ENCODE measurements at regions not wholly inside any gene's neighbourhood (a gene's known extent, or its start where the extent isn't known, plus 50 kb on each side); places are given as distances from the start of the nearest gene placed in this dataset.

DNA sequence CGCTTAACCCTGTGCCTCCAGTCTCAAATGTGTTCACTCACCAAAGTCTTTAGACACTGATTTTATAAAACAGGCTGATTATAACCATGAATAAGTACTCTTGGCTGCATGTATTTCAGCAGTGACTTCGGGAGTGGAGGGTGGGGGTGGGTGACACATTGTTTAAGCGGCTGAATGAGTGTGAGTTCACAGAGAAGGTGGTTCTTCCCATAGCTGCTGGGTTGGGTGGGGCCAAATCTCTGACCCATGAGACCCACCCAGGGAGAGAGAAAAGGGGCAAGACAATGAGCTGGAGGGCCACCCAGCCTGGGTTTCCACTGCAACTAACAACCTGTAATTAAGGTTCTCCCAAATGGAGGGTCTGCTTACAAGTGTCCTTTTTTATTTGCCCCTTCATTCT, 96.4 kb downstream of the SYNE3 start:
- no peak overlapping the region for H3K4me3 ChIP-seq (ENCODE audit: control insufficient read depth, low read depth, low read length)
- TF ChIP-seq, protein P1, sequence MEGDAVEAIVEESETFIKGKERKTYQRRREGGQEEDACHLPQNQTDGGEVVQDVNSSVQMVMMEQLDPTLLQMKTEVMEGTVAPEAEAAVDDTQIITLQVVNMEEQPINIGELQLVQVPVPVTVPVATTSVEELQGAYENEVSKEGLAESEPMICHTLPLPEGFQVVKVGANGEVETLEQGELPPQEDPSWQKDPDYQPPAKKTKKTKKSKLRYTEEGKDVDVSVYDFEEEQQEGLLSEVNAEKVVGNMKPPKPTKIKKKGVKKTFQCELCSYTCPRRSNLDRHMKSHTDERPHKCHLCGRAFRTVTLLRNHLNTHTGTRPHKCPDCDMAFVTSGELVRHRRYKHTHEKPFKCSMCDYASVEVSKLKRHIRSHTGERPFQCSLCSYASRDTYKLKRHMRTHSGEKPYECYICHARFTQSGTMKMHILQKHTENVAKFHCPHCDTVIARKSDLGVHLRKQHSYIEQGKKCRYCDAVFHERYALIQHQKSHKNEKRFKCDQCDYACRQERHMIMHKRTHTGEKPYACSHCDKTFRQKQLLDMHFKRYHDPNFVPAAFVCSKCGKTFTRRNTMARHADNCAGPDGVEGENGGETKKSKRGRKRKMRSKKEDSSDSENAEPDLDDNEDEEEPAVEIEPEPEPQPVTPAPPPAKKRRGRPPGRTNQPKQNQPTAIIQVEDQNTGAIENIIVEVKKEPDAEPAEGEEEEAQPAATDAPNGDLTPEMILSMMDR (IDR thresholded peaks at IDR 0.05; ENCODE audit: control insufficient read depth, insufficient read depth, low read depth, low read length, missing control alignments) = no peak
- no peak for DNase-seq (ENCODE audit: low read depth)

DNA sequence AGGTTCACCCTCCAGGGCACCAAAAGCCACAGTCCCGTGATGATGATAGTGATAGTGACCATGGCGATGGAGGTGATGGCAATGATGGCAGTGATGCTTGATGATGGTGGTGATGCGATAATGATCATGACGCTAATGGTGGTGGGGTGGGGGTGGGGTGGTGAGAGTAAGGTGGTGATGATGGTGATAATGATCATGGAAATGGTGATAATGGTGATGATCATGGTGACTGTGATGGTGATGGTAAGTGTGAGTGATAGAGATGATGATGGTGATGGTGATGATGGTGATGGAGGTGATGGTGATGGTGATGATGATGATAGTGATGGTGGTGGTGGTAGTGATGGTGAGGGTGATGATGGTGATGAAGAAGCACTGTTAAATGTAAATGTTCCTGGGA, 96.9 kb downstream of the SYNE3 start:
- no peak overlapping the region for H3K4me3 ChIP-seq (ENCODE audit: control insufficient read depth, low read depth, low read length)
- no peak for DNase-seq (ENCODE audit: low read depth)
- TF ChIP-seq, protein P1 (IDR thresholded peaks at IDR 0.05; ENCODE audit: control insufficient read depth, insufficient read depth, low read depth, low read length, missing control alignments) = no peak

DNA sequence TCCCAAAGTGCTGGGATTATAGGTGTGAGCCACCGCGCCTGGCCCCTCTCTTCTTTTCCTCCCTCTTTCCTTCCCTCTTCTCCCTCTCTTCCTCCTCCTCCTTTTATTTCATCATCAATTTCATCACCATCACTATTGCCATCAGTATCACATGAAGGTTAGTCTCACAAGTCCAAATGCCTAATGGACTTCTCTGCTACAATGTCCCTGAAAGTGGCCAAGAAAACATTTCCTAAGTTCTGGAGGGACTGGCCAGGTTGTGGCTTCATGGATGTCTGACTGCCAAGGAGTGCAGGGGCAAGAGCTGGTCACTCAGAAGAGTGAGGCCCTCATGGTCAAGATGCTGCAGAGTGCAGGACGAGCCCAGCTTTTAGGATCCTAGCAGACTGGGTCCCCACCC, 97.6 kb downstream of the SYNE3 start:
- TF ChIP-seq, protein P1 (IDR thresholded peaks at IDR 0.05; ENCODE audit: control insufficient read depth, insufficient read depth, low read depth, low read length, missing control alignments) = no peak
- DNase-seq (ENCODE audit: low read depth) = no peak

DNA sequence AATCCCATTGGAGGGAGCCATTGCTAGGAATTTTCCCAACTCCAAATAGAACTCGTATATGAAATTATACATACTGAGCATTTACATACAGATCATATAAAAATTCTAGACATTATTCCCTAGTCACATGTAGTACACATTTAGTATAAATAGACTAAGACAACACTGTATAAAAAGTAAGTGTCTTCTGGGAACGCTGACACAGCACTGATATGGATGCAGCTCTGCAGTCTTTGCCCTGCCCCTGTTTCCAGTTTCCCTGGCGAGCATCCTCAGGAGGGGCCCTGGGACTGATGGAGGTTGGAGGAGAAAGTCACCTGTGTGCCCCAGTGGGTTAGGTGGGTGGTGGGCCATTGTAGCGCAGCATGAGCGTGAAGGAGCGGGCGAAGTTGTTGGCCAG, 97.8 kb upstream of the CLMN start:
- TF ChIP-seq, protein P1 (IDR thresholded peaks at IDR 0.05; ENCODE audit: control insufficient read depth, insufficient read depth, low read depth, low read length, missing control alignments) = no peak
- no peak overlapping the region for H3K4me3 ChIP-seq (ENCODE audit: control insufficient read depth, low read depth, low read length)
- no peak for DNase-seq (ENCODE audit: low read depth)

More for the DNA sequence above, 97.6 kb downstream of the SYNE3 start:
- no peak overlapping the region for H3K4me3 ChIP-seq (ENCODE audit: control insufficient read depth, low read depth, low read length)

DNA sequence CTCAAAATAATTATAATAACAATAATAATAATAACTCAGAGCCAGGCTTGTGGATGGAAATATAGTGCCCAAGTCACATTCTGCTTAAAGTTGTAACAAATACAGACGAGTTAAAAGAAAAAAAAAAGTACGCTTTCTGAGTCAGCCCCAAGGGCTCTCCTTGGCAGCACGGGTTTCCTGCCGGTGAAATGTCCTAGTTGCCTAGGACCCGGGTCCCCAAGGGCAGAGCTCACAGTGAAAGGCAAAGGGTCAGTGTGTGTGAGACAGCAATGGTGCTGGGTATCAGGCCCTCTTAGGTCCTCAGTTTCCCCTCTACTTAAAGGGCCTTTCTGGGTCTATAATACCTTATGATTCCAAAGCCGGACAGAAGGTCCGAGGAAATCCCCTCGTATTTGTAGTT, 96.3 kb upstream of the CLMN start:
- TF ChIP-seq, protein P1 (IDR thresholded peaks at IDR 0.05; ENCODE audit: control insufficient read depth, insufficient read depth, low read depth, low read length, missing control alignments) = no peak
- no peak for DNase-seq (ENCODE audit: low read depth)
- no peak overlapping the region for H3K4me3 ChIP-seq (ENCODE audit: control insufficient read depth, low read depth, low read length)

DNA sequence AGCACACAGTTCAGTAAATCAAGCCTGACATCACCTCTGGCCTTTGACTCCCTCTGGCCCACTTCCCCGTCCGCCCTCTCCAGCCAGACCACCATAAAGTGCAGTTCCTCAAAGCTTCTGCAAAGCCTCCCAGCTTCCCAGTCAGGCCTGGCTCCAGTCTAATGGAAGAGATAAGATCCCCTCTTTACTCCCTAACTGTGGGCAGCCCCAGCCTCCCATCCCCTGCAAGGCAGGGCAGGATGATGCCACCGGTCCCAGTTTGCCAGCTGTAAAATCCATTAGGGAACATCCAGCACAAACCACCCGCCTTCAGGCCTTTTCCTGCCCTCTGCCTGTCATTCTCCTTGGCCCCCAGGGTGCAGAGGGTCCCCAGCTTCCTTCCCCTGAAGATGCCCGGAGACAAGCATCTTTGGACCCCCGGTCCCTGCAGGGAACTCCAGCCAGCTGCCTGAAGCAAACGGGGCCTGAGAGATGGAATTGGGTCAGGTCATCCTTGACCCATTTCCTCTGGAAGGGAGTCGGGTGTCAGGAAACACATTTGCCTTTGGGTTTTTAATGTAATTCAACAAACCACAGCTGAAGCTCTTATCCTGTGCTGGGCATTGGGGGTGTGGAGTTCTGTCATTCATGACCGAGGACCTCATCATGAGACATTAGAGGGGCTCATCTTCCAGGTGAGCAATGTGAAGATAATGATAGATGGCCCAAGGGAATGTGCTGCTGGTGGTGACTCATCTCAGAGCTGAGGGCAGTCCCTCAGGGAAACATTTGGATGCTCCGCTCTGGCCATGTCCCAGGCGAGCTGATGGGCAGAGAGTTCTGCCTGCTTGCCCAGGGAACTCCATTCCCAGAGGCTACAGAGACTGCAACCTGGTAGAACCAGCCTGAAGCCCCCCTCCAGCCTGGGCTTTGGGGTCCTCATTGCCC, 93.8 kb upstream of the CLMN start:
- TF ChIP-seq, protein P1 (IDR thresholded peaks at IDR 0.05; ENCODE audit: control insufficient read depth, insufficient read depth, low read depth, low read length, missing control alignments) = no peak
- no peak overlapping the region for H3K4me3 ChIP-seq (ENCODE audit: control insufficient read depth, low read depth, low read length)
- no peak for DNase-seq (ENCODE audit: low read depth)

Measured in AG09309 (cell line).